Left ventricle myocardium inferior (tissue), 1 donor: ENCODE measurements at regions not wholly inside any gene's neighbourhood (a gene's known extent, or its start where the extent isn't known, plus 50 kb on each side); places are given as distances from the start of the nearest gene placed in this dataset.

Source experiments
- DNase-seq: peaks from one replicate; pipeline ENCODE4 v3.0.0-alpha.2; 2020
- H3K27ac ChIP-seq: fragments of 200-600 bp; replicated peaks from 2 replicates; pipeline ENCODE4 v1.8.0; 2021
- H3K27me3 ChIP-seq: fragments of 200-600 bp; 2 replicates; pipeline ENCODE4 v1.8.0; 2021; ENCODE audit warnings: low read depth
- H3K36me3 ChIP-seq: fragments of 200-600 bp; 2 replicates; pipeline ENCODE4 v1.8.0; 2021
- H3K4me1 ChIP-seq: fragments of 200-600 bp; 2 replicates; pipeline ENCODE4 v1.8.0; 2021
- H3K4me3 ChIP-seq: fragments of 200-600 bp; 2 replicates; pipeline ENCODE4 v1.8.0; 2021; ENCODE audit warnings: mild to moderate bottlenecking, moderate library complexity
- H3K9me3 ChIP-seq: fragments of 200-600 bp; replicated peaks from 2 replicates; pipeline ENCODE4 v1.8.0; 2021
- CTCF ChIP-seq: fragments of 200-600 bp; IDR thresholded peaks from 2 replicates; pipeline ENCODE4 v1.8.0; 2021; ENCODE audit warnings: antibody characterized with exemption, mild to moderate bottlenecking, borderline replicate concordance
- intact Hi-C: fragments of 100-400 bp; cut with micrococcal nuclease; formaldehyde crosslinking; loops from one replicate; pipeline ENCODE4 v1.11.0; 2022
- donor health status: DM: no; HTN: yes; CAD: no; lungs with severe emphysema.

- TF ChIP-seq CTCF: no peak
- Histone ChIP-seq H3K4me1 (no peaks in the 10 kb centered on the region), H3K36me3 (no peaks in the 10 kb centered on the region), H3K27me3 (no peaks in the 10 kb centered on the region), H3K27ac (no peak overlapping the region), H3K4me3 (no peak overlapping the region), H3K9me3 (peaks cover 24% of the 10 kb centered on the region)
- intact Hi-C loops: no loop called here
- DNase-seq: no peak
Observed at GRCh38 chr16:79691007-79691406, 90.5 kb upstream of the MAF start.

GRCh38 chr16:79690159-79690558 lies 89.6 kb upstream of the MAF start:
- no peaks in the 10 kb centered on the region for H3K27me3 ChIP-seq
- DNase-seq: no peak
- no peak overlapping the region for H3K27ac ChIP-seq
- TF ChIP-seq CTCF: no peak
- H3K9me3 ChIP-seq: peaks cover 19% of the 10 kb centered on the region
- no peaks in the 10 kb centered on the region for H3K4me1 ChIP-seq
- H3K4me3 ChIP-seq: no peak overlapping the region
- intact Hi-C loops: no loop called here
- no peaks in the 10 kb centered on the region for H3K36me3 ChIP-seq

GRCh38 chr16:79687249-79688130 lies 87.0 kb upstream of the MAF start:
- peaks cover 1% of the 10 kb centered on the region for H3K9me3 ChIP-seq
- intact Hi-C loops: no loop called here
- no peaks in the 10 kb centered on the region for H3K27me3 ChIP-seq
- H3K36me3 ChIP-seq: no peaks in the 10 kb centered on the region
- no peak for DNase-seq
- no peak overlapping the region for H3K4me3 ChIP-seq
- H3K4me1 ChIP-seq: no peaks in the 10 kb centered on the region
- TF ChIP-seq CTCF: no peak
- H3K27ac ChIP-seq: no peak overlapping the region

- H3K27me3 ChIP-seq: no peaks in the 10 kb centered on the region
- H3K27ac ChIP-seq: no peak overlapping the region
- H3K36me3 ChIP-seq: no peaks in the 10 kb centered on the region
- H3K9me3 ChIP-seq: peaks cover 4% of the 10 kb centered on the region
- H3K4me3 ChIP-seq: no peak overlapping the region
- intact Hi-C loops: no loop called here
- DNase-seq: no peak
- no peaks in the 10 kb centered on the region for H3K4me1 ChIP-seq
- TF ChIP-seq CTCF: no peak
Observed at GRCh38 chr16:79685871-79686270, 85.3 kb upstream of the MAF start.

- DNase-seq: no peak
- intact Hi-C loops: no loop called here
- peaks cover 23% of the 10 kb centered on the region for H3K9me3 ChIP-seq
- no peak for TF ChIP-seq CTCF
- no peaks in the 10 kb centered on the region for H3K4me1 ChIP-seq
- no peaks in the 10 kb centered on the region for H3K36me3 ChIP-seq
- no peak overlapping the region for H3K27ac ChIP-seq
- H3K27me3 ChIP-seq: no peaks in the 10 kb centered on the region
- no peak overlapping the region for H3K4me3 ChIP-seq
Observed at GRCh38 chr16:79679334-79679733, 78.8 kb upstream of the MAF start.
